ENCODE measurements at regions not wholly inside any gene's neighbourhood (a gene's known extent, or its start where the extent isn't known, plus 50 kb on each side); places are given as distances from the start of the nearest gene placed in this dataset.
"Not testable (repeated sequence)": the region's sequence is repeated elsewhere in the genome, so short reads cannot be mapped to it uniquely, and the experiment has no call there.

DNA sequence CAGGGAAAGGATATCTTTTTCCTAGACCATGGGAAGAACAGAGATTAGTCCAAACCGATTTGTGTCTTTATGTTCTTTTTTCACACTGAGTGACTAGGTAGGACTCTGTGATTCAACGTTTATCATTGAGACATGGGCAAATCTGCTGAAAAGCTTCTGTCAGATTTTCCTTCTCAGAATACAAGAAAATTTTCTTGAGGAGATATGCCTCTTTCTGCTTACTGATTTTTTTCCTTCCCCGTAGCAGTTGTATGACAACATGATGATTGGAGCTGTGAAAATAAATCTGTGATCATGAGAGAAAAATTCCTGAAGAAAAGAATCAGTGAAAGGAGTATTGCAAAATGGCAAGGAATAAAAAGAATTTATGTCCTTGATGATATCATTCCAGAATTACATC, 130.6 kb upstream of the FAT4 start:
- no peak for DNase-seq (ENCODE audit: low read depth)
- TF ChIP-seq CTCF (IDR thresholded peaks at IDR 0.05; ENCODE audit: insufficient read depth, low read length), result no peak

DNA sequence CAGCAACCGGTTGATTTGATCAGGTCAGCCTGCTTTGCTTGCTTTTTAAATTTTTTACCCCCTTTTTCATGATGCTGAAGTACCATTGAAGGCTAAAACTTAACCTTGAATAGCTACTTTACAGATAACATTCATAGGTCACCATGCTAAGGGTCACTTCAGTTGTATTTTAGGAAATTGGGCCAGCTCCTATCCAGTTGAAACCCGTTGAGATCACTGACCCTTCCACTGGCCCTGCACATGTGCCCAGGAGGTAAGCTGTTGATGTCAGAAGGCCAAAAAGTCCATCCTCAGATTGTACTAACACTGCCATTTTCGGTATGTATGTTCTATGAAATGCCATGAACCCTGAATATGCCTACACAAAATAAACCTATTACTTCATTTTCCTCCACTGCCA, 133.0 kb upstream of the FAT4 start:
- DNase-seq (ENCODE audit: low read depth), result no peak
- no peak overlapping the region for H3K4me3 ChIP-seq (ENCODE audit: low read depth, low read length)
- TF ChIP-seq CTCF (IDR thresholded peaks at IDR 0.05; ENCODE audit: insufficient read depth, low read length), result no peak

More for the DNA sequence above, 130.6 kb upstream of the FAT4 start:
- H3K4me3 ChIP-seq (ENCODE audit: low read depth, low read length), result no peak overlapping the region

- no peak for TF ChIP-seq CTCF (IDR thresholded peaks at IDR 0.05; ENCODE audit: insufficient read depth, low read length)
- H3K4me3 ChIP-seq (ENCODE audit: low read depth, low read length), result no peak overlapping the region
- no peak for DNase-seq (ENCODE audit: low read depth)
These were observed 135.0 kb upstream of the FAT4 start for GRCh38 chr4:125179727-125180126.

GRCh38 chr4:125169192-125169591, 145.6 kb upstream of the FAT4 start:
- H3K4me3 ChIP-seq (ENCODE audit: low read depth, low read length), result no peak overlapping the region
- no peak for DNase-seq (ENCODE audit: low read depth)
- TF ChIP-seq CTCF (IDR thresholded peaks at IDR 0.05; ENCODE audit: insufficient read depth, low read length), result no peak

DNA sequence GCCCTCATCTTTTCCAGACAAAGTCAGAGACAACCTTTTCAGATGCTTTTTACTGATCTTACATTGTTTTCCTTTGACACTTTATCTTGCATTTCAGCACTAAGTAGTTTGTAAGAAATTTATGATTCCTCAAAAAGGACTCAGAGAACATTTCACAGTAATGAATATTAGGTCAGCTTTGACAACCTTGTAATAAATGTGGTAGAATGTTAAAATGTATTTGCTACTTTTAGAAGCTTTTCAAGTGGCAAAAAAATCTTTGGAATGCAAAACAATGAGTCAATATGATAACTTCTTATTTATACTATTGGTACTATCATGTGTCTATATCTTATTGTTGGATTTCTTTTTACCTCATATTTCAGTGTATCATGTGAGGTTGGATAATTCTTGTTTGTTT, 146.2 kb upstream of the FAT4 start:
- H3K4me3 ChIP-seq (ENCODE audit: low read depth, low read length), result no peak overlapping the region
- TF ChIP-seq CTCF (IDR thresholded peaks at IDR 0.05; ENCODE audit: insufficient read depth, low read length), result no peak
- peak; percentile 36 for DNase-seq (ENCODE audit: low read depth)

DNA sequence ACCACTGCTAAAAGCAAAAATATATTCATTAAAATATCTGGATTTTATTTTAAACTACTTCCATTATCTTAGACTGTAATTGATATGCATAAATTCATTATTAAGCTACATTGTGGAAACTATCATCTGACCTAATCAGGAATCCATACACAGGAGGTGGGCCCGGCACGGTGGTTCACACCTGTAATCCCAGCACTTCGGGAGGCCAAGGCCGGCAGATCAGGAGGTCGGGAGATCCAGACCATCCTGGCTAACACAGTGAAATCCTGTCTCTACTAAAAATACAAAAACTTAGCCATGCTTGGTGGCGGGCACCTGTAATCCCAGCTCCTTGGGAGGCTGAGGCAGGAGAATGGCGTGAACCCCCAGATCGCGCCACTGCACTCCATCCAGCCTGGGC, 148.7 kb upstream of the FAT4 start:
- H3K4me3 ChIP-seq (ENCODE audit: low read depth, low read length); DNase-seq (ENCODE audit: low read depth): not testable (repeated sequence)

DNA sequence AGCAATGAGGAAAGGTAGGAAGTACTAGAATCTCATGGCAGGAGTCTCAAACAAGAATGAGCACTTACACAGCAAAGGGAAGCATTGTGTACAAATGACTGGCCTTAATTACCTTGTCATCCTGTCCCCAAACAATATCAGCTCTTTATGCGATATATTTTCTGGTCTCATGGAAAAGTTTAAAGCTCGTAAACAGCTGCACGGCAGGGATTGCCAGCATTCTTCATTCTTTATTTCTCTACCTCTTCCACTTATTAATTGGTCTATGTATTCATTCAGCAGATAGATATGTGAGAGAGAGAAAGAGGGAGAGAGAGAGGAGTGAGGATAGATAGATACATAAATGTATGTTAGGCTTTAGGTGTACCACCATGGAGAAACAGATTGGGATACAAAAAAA, 155.8 kb upstream of the FAT4 start:
- DNase-seq (ENCODE audit: low read depth), result no peak
- no peak overlapping the region for H3K4me3 ChIP-seq (ENCODE audit: low read depth, low read length)
- no peak for TF ChIP-seq CTCF (IDR thresholded peaks at IDR 0.05; ENCODE audit: insufficient read depth, low read length)
